NCI-H748 treated with DMSO at 0.1 percent for 48 hours (cell line): ENCODE measurements at regions not wholly inside any gene's neighbourhood (a gene's known extent, or its start where the extent isn't known, plus 50 kb on each side); places are given as distances from the start of the nearest gene placed in this dataset.
"Not testable (repeated sequence)": the region's sequence is repeated elsewhere in the genome, so short reads cannot be mapped to it uniquely, and the experiment has no call there.

ENCODE experiments used
- DNase-seq: peaks from one replicate; lab custom pipeline; 2025; lab: John Stamatoyannopoulos, UW

- no peak for DNase-seq
These were observed 670.0 kb upstream of the AMOT start for GRCh38 chrX:113510586-113510985.

- no peak for DNase-seq
These were observed 652.3 kb upstream of the AMOT start for GRCh38 chrX:113492895-113493294.

GRCh38 chrX:113473418-113473817 lies 632.8 kb upstream of the AMOT start:
- DNase-seq, result no peak

GRCh38 chrX:113473015-113473414 lies 632.4 kb upstream of the AMOT start:
- DNase-seq, result not testable (repeated sequence)

- no peak for DNase-seq
These were observed 629.5 kb upstream of the AMOT start for GRCh38 chrX:113470166-113470565.

GRCh38 chrX:113457719-113458118 lies 617.1 kb upstream of the AMOT start:
- DNase-seq, result no peak

GRCh38 chrX:113455582-113455981 lies 615.0 kb upstream of the AMOT start:
- DNase-seq, result no peak

- no peak for DNase-seq
These were observed 588.4 kb upstream of the AMOT start for GRCh38 chrX:113429011-113429410.

- DNase-seq, result no peak
These were observed 581.7 kb upstream of the AMOT start for GRCh38 chrX:113422323-113422722.

GRCh38 chrX:113421432-113421831 lies 580.8 kb upstream of the AMOT start:
- no peak for DNase-seq

- DNase-seq, result no peak
These were observed 571.5 kb upstream of the AMOT start for GRCh38 chrX:113412106-113412505.

- no peak for DNase-seq
These were observed 568.2 kb upstream of the AMOT start for GRCh38 chrX:113408843-113409242.

- no peak for DNase-seq
These were observed 559.6 kb upstream of the AMOT start for GRCh38 chrX:113400193-113400704.

GRCh38 chrX:113399506-113400192 lies 559.0 kb upstream of the AMOT start:
- DNase-seq, result no peak

- no peak for DNase-seq
These were observed 551.7 kb upstream of the AMOT start for GRCh38 chrX:113392355-113392754.

- no peak for DNase-seq
These were observed 551.2 kb upstream of the AMOT start for GRCh38 chrX:113391875-113392274.

GRCh38 chrX:113390531-113390930 lies 549.9 kb upstream of the AMOT start:
- no peak for DNase-seq

GRCh38 chrX:113389846-113390245 lies 549.2 kb upstream of the AMOT start:
- DNase-seq, result no peak

GRCh38 chrX:113384628-113385027 lies 544.0 kb upstream of the AMOT start:
- no peak for DNase-seq

- not testable (repeated sequence) for DNase-seq
These were observed 532.8 kb upstream of the AMOT start for GRCh38 chrX:113373421-113373820.

GRCh38 chrX:113370006-113370405 lies 529.4 kb upstream of the AMOT start:
- no peak for DNase-seq

- DNase-seq, result no peak
These were observed 528.4 kb upstream of the AMOT start for GRCh38 chrX:113369056-113369455.

GRCh38 chrX:113353134-113353533 lies 512.5 kb upstream of the AMOT start:
- no peak for DNase-seq

- no peak for DNase-seq
These were observed 489.8 kb upstream of the AMOT start for GRCh38 chrX:113330416-113330815.
